ENCODE measurements at regions not wholly inside any gene's neighbourhood (a gene's known extent, or its start where the extent isn't known, plus 50 kb on each side); places are given as distances from the start of the nearest gene placed in this dataset.

DNA sequence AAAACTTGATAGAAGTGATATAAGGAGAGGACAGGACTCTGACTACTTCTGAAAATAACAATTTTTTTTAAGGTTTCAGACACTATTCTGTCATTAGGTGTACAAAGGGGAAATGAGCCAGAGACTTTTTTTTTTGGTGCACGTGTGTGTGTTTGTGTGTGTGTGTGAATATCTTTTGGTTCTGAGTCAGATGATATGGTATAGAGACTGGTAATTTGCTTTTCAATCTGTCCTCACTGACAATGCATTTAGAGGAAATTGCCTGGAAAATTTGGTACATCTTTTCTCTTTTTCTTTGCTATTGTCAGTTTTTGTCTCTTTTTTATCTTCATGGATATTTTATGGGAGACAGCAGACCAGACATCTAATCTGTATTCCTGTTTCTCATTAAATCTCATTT lies 59.3 kb downstream of the DDIT4L start:
- no peaks in the 10 kb centered on the region for H3K36me3 Mint-ChIP-seq
- Histone ChIP-seq H3K27me3 (ENCODE audit: control insufficient read depth, insufficient read depth, low read length) (no peaks in the 10 kb centered on the region), H3K9me3 (ENCODE audit: control insufficient read depth, insufficient read depth, low read length) (no peaks in the 10 kb centered on the region), H3K4me3 (ENCODE audit: low read length) (no peak overlapping the region), H3K36me3 (ENCODE audit: control insufficient read depth, insufficient read depth, low read length) (no peaks in the 10 kb centered on the region), H3K4me1 (ENCODE audit: control insufficient read depth, insufficient read depth, low read length) (no peaks in the 10 kb centered on the region), H3K27ac (ENCODE audit: low read length) (no peak overlapping the region)
- DNase-seq (no peak), ATAC-seq (no peak)
- no peaks in the 10 kb centered on the region for H3K27me3 Mint-ChIP-seq (ENCODE audit: low read depth in 2 of 2)
- no peak overlapping the region for H3K27ac Mint-ChIP-seq
- H3K9me3 Mint-ChIP-seq: no peaks in the 10 kb centered on the region
- no peaks in the 10 kb centered on the region for H3K4me1 Mint-ChIP-seq
- no peak overlapping the region for H3K4me3 Mint-ChIP-seq
- intact Hi-C loops (cut with micrococcal nuclease): no loop called here
- TF ChIP-seq, protein P1, sequence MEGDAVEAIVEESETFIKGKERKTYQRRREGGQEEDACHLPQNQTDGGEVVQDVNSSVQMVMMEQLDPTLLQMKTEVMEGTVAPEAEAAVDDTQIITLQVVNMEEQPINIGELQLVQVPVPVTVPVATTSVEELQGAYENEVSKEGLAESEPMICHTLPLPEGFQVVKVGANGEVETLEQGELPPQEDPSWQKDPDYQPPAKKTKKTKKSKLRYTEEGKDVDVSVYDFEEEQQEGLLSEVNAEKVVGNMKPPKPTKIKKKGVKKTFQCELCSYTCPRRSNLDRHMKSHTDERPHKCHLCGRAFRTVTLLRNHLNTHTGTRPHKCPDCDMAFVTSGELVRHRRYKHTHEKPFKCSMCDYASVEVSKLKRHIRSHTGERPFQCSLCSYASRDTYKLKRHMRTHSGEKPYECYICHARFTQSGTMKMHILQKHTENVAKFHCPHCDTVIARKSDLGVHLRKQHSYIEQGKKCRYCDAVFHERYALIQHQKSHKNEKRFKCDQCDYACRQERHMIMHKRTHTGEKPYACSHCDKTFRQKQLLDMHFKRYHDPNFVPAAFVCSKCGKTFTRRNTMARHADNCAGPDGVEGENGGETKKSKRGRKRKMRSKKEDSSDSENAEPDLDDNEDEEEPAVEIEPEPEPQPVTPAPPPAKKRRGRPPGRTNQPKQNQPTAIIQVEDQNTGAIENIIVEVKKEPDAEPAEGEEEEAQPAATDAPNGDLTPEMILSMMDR (IDR thresholded peaks at IDR 0.05): no peak
- WGBS (ENCODE audit: insufficient coverage): 89% methylated on average over 1 of the region's 1 CpG

DNA sequence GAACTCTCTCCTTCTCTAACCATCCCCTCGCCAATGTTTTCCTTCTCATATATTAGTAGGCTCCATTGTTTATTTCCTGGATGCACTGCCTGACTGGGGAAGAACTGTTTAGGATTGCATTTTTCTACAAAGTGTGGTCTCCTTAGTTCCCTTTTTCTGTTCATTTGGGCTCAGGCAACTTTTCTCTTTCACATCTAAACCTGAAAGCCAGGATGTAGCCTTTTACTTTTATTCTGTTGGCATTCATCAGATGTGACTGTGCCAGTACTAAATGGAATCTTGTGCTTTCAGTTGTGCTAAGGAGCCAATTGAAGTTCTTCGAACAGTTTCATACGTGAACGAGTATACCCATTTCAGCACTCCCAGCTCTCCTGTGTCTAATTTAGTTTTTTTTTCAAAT lies 59.8 kb downstream of the DDIT4L start:
- Mint-ChIP-seq H3K27me3 (ENCODE audit: low read depth in 2 of 2) (no peaks in the 10 kb centered on the region), H3K36me3 (no peaks in the 10 kb centered on the region), H3K4me3 (no peak overlapping the region), H3K9me3 (no peaks in the 10 kb centered on the region), H3K4me1 (no peaks in the 10 kb centered on the region), H3K27ac (no peak overlapping the region)
- 89% methylated on average over 3 of the region's 4 CpGs for WGBS (ENCODE audit: insufficient coverage)
- TF ChIP-seq, protein P1 (IDR thresholded peaks at IDR 0.05): no peak
- no peak for DNase-seq
- no peak for ATAC-seq
- H3K9me3 ChIP-seq (ENCODE audit: control insufficient read depth, insufficient read depth, low read length): no peaks in the 10 kb centered on the region
- H3K4me1 ChIP-seq (ENCODE audit: control insufficient read depth, insufficient read depth, low read length): no peaks in the 10 kb centered on the region
- no peak overlapping the region for H3K27ac ChIP-seq (ENCODE audit: low read length)
- H3K27me3 ChIP-seq (ENCODE audit: control insufficient read depth, insufficient read depth, low read length): no peaks in the 10 kb centered on the region
- no peaks in the 10 kb centered on the region for H3K36me3 ChIP-seq (ENCODE audit: control insufficient read depth, insufficient read depth, low read length)
- intact Hi-C loops (cut with micrococcal nuclease): no loop called here
- H3K4me3 ChIP-seq (ENCODE audit: low read length): no peak overlapping the region

DNA sequence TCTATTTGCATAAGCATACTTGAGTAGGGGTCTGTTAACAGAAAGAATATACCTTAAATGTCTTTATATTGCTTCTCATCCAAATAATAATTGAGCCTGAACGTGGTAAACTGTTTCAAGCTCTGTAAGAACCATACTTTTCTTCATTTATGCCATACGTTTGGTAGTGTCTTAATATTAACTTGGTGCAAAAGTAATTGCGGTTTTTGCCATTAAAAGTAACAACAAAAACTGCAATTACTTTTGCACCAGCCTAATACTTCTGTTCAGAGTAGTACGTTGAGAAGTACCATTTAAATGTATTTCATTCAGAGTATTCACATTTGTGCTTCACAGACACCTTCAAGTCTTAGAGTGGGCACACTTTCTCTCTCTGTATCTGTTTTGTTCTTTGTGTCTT lies 60.5 kb downstream of the DDIT4L start:
- Histone ChIP-seq H3K36me3 (ENCODE audit: control insufficient read depth, insufficient read depth, low read length) (no peaks in the 10 kb centered on the region), H3K27me3 (ENCODE audit: control insufficient read depth, insufficient read depth, low read length) (no peaks in the 10 kb centered on the region), H3K27ac (ENCODE audit: low read length) (no peak overlapping the region), H3K4me3 (ENCODE audit: low read length) (no peak overlapping the region), H3K9me3 (ENCODE audit: control insufficient read depth, insufficient read depth, low read length) (no peaks in the 10 kb centered on the region), H3K4me1 (ENCODE audit: control insufficient read depth, insufficient read depth, low read length) (no peaks in the 10 kb centered on the region)
- intact Hi-C loops (cut with micrococcal nuclease): no loop called here
- ATAC-seq (no peak), DNase-seq (no peak)
- Mint-ChIP-seq H3K27me3 (ENCODE audit: low read depth in 2 of 2) (peaks cover 0 to 2% of the 10 kb centered on the region in 2 donors), H3K9me3 (peaks cover under 1 to 2% of the 10 kb centered on the region in 2 donors), H3K4me3 (no peak overlapping the region), H3K4me1 (no peaks in the 10 kb centered on the region), H3K36me3 (peaks cover 6% of the 10 kb centered on the region), H3K27ac (no peak overlapping the region)
- WGBS (ENCODE audit: insufficient coverage): 50% methylated on average over 2 of the region's 4 CpGs
- TF ChIP-seq, protein P1 (IDR thresholded peaks at IDR 0.05): no peak

DNA sequence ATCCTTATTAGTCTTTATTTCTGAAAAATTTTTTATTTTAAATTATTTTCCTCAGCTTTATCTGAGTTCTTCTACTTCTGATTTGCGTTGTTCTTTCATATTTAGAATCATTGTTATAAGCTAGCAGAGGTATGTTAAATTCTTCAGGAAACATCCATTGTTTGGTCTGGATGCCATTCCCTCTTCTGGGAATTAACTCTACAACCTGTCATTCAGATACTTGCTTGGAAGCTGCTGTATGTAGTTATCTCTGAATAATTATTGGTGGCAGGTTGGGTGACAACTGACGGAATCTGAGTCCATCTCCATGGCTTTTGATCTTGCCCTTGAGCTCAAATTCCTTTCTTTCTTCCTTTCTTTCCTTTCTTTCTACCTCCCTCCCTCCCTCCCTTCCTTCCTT lies 61.9 kb downstream of the DDIT4L start:
- DNase-seq (no peak), ATAC-seq (no peak)
- H3K9me3 Mint-ChIP-seq: peaks cover 3 to 4% of the 10 kb centered on the region in 2 donors
- Histone ChIP-seq H3K36me3 (ENCODE audit: control insufficient read depth, insufficient read depth, low read length) (no peaks in the 10 kb centered on the region), H3K9me3 (ENCODE audit: control insufficient read depth, insufficient read depth, low read length) (no peaks in the 10 kb centered on the region), H3K27me3 (ENCODE audit: control insufficient read depth, insufficient read depth, low read length) (no peaks in the 10 kb centered on the region), H3K27ac (ENCODE audit: low read length) (no peak overlapping the region), H3K4me3 (ENCODE audit: low read length) (no peak overlapping the region), H3K4me1 (ENCODE audit: control insufficient read depth, insufficient read depth, low read length) (no peaks in the 10 kb centered on the region)
- intact Hi-C loops (cut with micrococcal nuclease): no loop called here
- no peak overlapping the region for H3K4me3 Mint-ChIP-seq
- H3K36me3 Mint-ChIP-seq: peaks cover 11% of the 10 kb centered on the region
- H3K27ac Mint-ChIP-seq: no peak overlapping the region
- WGBS (ENCODE audit: insufficient coverage): 91% methylated on average over 1 of the region's 2 CpGs
- no peaks in the 10 kb centered on the region for H3K4me1 Mint-ChIP-seq
- TF ChIP-seq, protein P1 (IDR thresholded peaks at IDR 0.05): no peak
- H3K27me3 Mint-ChIP-seq (ENCODE audit: low read depth in 2 of 2): peaks cover 0 to 4% of the 10 kb centered on the region in 2 donors
